Neural progenitor cell (in vitro differentiated cells): ENCODE measurements at regions not wholly inside any gene's neighbourhood (a gene's known extent, or its start where the extent isn't known, plus 50 kb on each side); places are given as distances from the start of the nearest gene placed in this dataset.

Source experiments
- DNase-seq: peaks from one replicate; pipeline ENCODE4 v3.0.0-alpha.2; 2016; ENCODE audit warnings: low spot score
- H2AFZ ChIP-seq: fragments of 200-600 bp; sonication (generic); replicated peaks from 2 replicates; pipeline ENCODE4 v1.6.1; 2016; ENCODE audit warnings: antibody characterized with exemption
- H3F3A ChIP-seq: fragments of 200-600 bp; sonication (generic); 2 replicates; pipeline ENCODE4 v1.6.1; 2016; ENCODE audit warnings: antibody characterized with exemption, low read depth
- H3K27ac ChIP-seq: fragments of 200-600 bp; sonication (generic); 2 replicates; pipeline ENCODE4 v1.5.1; 2016; ENCODE audit warnings: mild to moderate bottlenecking
- H3K27me3 ChIP-seq: fragments of 200-600 bp; sonication (generic); 2 replicates; pipeline ENCODE4 v1.6.1; 2016; ENCODE audit warnings: mild to moderate bottlenecking, moderate library complexity
- H3K36me3 ChIP-seq: fragments of 200-600 bp; sonication (generic); 2 replicates; pipeline ENCODE4 v1.5.1; 2016
- H3K4me1 ChIP-seq: fragments of 200-600 bp; sonication (generic); 2 replicates; pipeline ENCODE4 v1.6.1; 2016; ENCODE audit warnings: mixed run types
- H3K4me2 ChIP-seq: fragments of 200-600 bp; sonication (generic); 2 replicates; pipeline ENCODE4 v1.6.1; 2016
- H3K4me3 ChIP-seq: fragments of 200-600 bp; sonication (generic); 2 replicates; pipeline ENCODE4 v1.5.1; 2016
- H3K79me2 ChIP-seq: fragments of 200-600 bp; sonication (generic); 2 replicates; pipeline ENCODE4 v1.6.1; 2016; ENCODE audit warnings: low read depth
- H3K9ac ChIP-seq: fragments of 200-600 bp; sonication (generic); 2 replicates; pipeline ENCODE4 v1.6.1; 2016
- H3K9me3 ChIP-seq: fragments of 200-600 bp; sonication (generic); 2 replicates; pipeline ENCODE4 v1.5.1; 2016; ENCODE audit warnings: low read depth
- H4K20me1 ChIP-seq: fragments of 200-600 bp; sonication (generic); 2 replicates; pipeline ENCODE4 v1.6.1; 2016; ENCODE audit warnings: low read depth
- H3K27ac Mint-ChIP-seq: 3 replicates; pipeline ENCODE4 v1.8.0; 2021; ENCODE audit warnings: mixed read lengths
- H3K27me3 Mint-ChIP-seq: 2 replicates; pipeline ENCODE4 v1.8.0; 2022; ENCODE audit warnings: low read depth, mild to moderate bottlenecking, inconsistent platforms, moderate library complexity, mixed read lengths; ENCODE audit not compliant: insufficient read depth
- H3K36me3 Mint-ChIP-seq: 3 replicates; pipeline ENCODE4 v1.8.0; 2021; ENCODE audit warnings: mixed read lengths
- H3K4me1 Mint-ChIP-seq: 3 replicates; pipeline ENCODE4 v1.8.0; 2021; ENCODE audit warnings: mixed read lengths
- H3K4me3 Mint-ChIP-seq: 3 replicates; pipeline ENCODE4 v1.8.0; 2021; ENCODE audit warnings: mild to moderate bottlenecking, moderate library complexity, mixed read lengths
- H3K9me3 Mint-ChIP-seq: 3 replicates; pipeline ENCODE4 v1.8.0; 2020; ENCODE audit warnings: mixed read lengths
- CTCF ChIP-seq: fragments of 200-600 bp; sonication (generic); IDR thresholded peaks from 2 replicates; pipeline ENCODE4 v1.5.1; 2017; ENCODE audit warnings: antibody characterized with exemption, mild to moderate bottlenecking
- EZH2 ChIP-seq: fragments of 200-600 bp; sonication (generic); IDR thresholded peaks from 2 replicates; pipeline ENCODE4 v1.6.1; 2017; ENCODE audit warnings: antibody characterized with exemption, mild to moderate bottlenecking, moderate library complexity
- EZH2phosphoT487 ChIP-seq: fragments of 200-600 bp; sonication (generic); IDR thresholded peaks from 2 replicates; pipeline ENCODE4 v1.6.1; 2017; ENCODE audit warnings: antibody characterized with exemption

- Histone ChIP-seq H3K36me3 (no peaks in the 10 kb centered on the region), H3K4me1 (no peaks in the 10 kb centered on the region), H4K20me1 (no peaks in the 10 kb centered on the region), H3K27ac (no peak overlapping the region), H3K4me3 (no peak overlapping the region), H3K27me3 (no peaks in the 10 kb centered on the region), H3K4me2 (no peak overlapping the region), H3K79me2 (no peaks in the 10 kb centered on the region), H3K9ac (no peak overlapping the region), H3F3A (no peaks in the 10 kb centered on the region), H3K9me3 (no peaks in the 10 kb centered on the region), H2AFZ (no peak overlapping the region)
- Mint-ChIP-seq H3K9me3 (no peaks in the 10 kb centered on the region), H3K27ac (no peak overlapping the region), H3K27me3 (peaks cover 5% of the 10 kb centered on the region), H3K4me1 (no peaks in the 10 kb centered on the region), H3K4me3 (no peak overlapping the region), H3K36me3 (no peaks in the 10 kb centered on the region)
- DNase-seq, result no peak
- TF ChIP-seq EZH2phosphoT487 (no peak), EZH2 (no peak), CTCF (no peak)
These were observed 181.8 kb upstream of the SLC16A7 start for GRCh38 chr12:59414051-59414450.

GRCh38 chr12:59408431-59408830 is 187.4 kb upstream of the SLC16A7 start:
- H4K20me1 ChIP-seq, result no peaks in the 10 kb centered on the region
- TF ChIP-seq EZH2, result no peak
- no peak for TF ChIP-seq EZH2phosphoT487
- no peak for TF ChIP-seq CTCF
- no peaks in the 10 kb centered on the region for H3K9me3 Mint-ChIP-seq

GRCh38 chr12:59407799-59408198 is 188.0 kb upstream of the SLC16A7 start:
- Histone ChIP-seq H3K4me3 (no peak overlapping the region), H3K27me3 (no peaks in the 10 kb centered on the region), H3K27ac (no peak overlapping the region), H3K9me3 (no peaks in the 10 kb centered on the region), H3F3A (no peaks in the 10 kb centered on the region), H2AFZ (no peak overlapping the region), H3K9ac (no peak overlapping the region), H3K4me2 (no peak overlapping the region), H4K20me1 (no peaks in the 10 kb centered on the region), H3K4me1 (no peaks in the 10 kb centered on the region), H3K79me2 (no peaks in the 10 kb centered on the region), H3K36me3 (no peaks in the 10 kb centered on the region)
- Mint-ChIP-seq H3K9me3 (no peaks in the 10 kb centered on the region), H3K27ac (no peak overlapping the region), H3K36me3 (no peaks in the 10 kb centered on the region), H3K4me3 (no peak overlapping the region), H3K27me3 (peaks cover under 1% of the 10 kb centered on the region), H3K4me1 (no peaks in the 10 kb centered on the region)
- DNase-seq, result no peak
- peak; percentile 7 for TF ChIP-seq CTCF
- TF ChIP-seq EZH2, result no peak

More at GRCh38 chr12:59408431-59408830, 187.4 kb upstream of the SLC16A7 start:
- no peak overlapping the region for H3K9ac ChIP-seq
- Mint-ChIP-seq H3K4me1 (no peaks in the 10 kb centered on the region), H3K27ac (no peak overlapping the region), H3K4me3 (no peak overlapping the region), H3K27me3 (peaks cover 5% of the 10 kb centered on the region), H3K36me3 (no peaks in the 10 kb centered on the region)
- no peaks in the 10 kb centered on the region for H3K27me3 ChIP-seq
- no peak for DNase-seq
- H2AFZ ChIP-seq, result no peak overlapping the region
- H3K4me2 ChIP-seq, result no peak overlapping the region
- H3K79me2 ChIP-seq, result no peaks in the 10 kb centered on the region
- no peaks in the 10 kb centered on the region for H3K4me1 ChIP-seq
- no peaks in the 10 kb centered on the region for H3F3A ChIP-seq
- H3K27ac ChIP-seq, result no peak overlapping the region
- no peak overlapping the region for H3K4me3 ChIP-seq
- no peaks in the 10 kb centered on the region for H3K9me3 ChIP-seq
- no peaks in the 10 kb centered on the region for H3K36me3 ChIP-seq

- no peak overlapping the region for H3K9ac ChIP-seq
- Mint-ChIP-seq H3K27me3 (no peaks in the 10 kb centered on the region), H3K27ac (no peak overlapping the region), H3K4me1 (no peaks in the 10 kb centered on the region), H3K4me3 (no peak overlapping the region), H3K36me3 (no peaks in the 10 kb centered on the region), H3K9me3 (no peaks in the 10 kb centered on the region)
- H3K4me3 ChIP-seq, result no peak overlapping the region
- no peaks in the 10 kb centered on the region for H3K36me3 ChIP-seq
- no peaks in the 10 kb centered on the region for H4K20me1 ChIP-seq
- no peak overlapping the region for H3K4me2 ChIP-seq
- no peaks in the 10 kb centered on the region for H3K4me1 ChIP-seq
- no peaks in the 10 kb centered on the region for H3K9me3 ChIP-seq
- H3K27me3 ChIP-seq, result no peaks in the 10 kb centered on the region
- no peaks in the 10 kb centered on the region for H3F3A ChIP-seq
- H3K27ac ChIP-seq, result no peak overlapping the region
- H2AFZ ChIP-seq, result no peak overlapping the region
- no peak for DNase-seq
- H3K79me2 ChIP-seq, result no peaks in the 10 kb centered on the region
- TF ChIP-seq EZH2 (no peak), CTCF (no peak), EZH2phosphoT487 (no peak)
These were observed 189.8 kb upstream of the SLC16A7 start for GRCh38 chr12:59405992-59406391.
